ENCODE measurements at regions not wholly inside any gene's neighbourhood (a gene's known extent, or its start where the extent isn't known, plus 50 kb on each side); places are given as distances from the start of the nearest gene placed in this dataset.
A peak's percentile ranks its signal among the peaks of the same experiment; 100 is the strongest.

DNA sequence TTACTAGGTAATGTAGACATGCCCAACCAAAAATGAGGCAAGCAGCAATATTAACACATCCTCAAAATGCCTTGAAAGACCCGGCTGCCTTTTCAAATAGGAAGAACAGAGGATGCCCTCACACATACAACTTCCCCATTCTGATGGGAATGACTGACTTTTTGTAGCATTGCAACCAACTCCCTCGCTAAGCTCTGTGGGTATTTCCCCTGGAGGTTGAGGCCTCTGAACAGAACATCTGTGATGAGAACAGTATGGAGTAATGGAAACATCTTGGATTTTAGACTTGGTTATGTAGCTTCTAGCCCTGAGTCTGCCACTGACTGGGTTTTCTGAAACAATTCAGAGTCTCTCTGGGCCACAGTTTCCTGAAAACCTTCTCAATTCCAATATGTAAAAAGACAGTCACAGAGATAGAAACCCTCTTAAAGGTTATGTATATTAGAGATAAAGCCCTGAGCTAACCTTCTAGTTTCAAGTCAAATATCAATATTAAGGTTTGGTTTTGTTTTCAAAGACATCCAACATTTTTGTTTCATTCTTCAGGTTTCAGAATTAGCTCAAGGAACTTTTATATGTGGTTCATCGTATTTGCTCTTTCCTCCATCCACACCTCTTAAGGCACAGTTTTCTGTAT lies 311.5 kb downstream of the SETD4 start:
- DNase-seq (ENCODE audit: low spot score in 2 of 2): no peak
- WGBS, 2 donors: 58 to 62% methylated on average over 3 of the region's 3 CpGs
- Histone ChIP-seq H3K36me3 (no peaks in the 10 kb centered on the region), H3K9me3 (peaks cover 0 to 7% (median 0%) of the 10 kb centered on the region in 4 donors), H3K27ac (no peak overlapping the region), H3K4me3 (no peak overlapping the region), H3K27me3 (no peaks in the 10 kb centered on the region), H3K4me1 (no peaks in the 10 kb centered on the region)
- TF ChIP-seq EP300 (IDR thresholded peaks at IDR 0.05): no peak
- TF ChIP-seq POLR2A (IDR thresholded peaks at IDR 0.05): no peak
- TF ChIP-seq, protein P1, sequence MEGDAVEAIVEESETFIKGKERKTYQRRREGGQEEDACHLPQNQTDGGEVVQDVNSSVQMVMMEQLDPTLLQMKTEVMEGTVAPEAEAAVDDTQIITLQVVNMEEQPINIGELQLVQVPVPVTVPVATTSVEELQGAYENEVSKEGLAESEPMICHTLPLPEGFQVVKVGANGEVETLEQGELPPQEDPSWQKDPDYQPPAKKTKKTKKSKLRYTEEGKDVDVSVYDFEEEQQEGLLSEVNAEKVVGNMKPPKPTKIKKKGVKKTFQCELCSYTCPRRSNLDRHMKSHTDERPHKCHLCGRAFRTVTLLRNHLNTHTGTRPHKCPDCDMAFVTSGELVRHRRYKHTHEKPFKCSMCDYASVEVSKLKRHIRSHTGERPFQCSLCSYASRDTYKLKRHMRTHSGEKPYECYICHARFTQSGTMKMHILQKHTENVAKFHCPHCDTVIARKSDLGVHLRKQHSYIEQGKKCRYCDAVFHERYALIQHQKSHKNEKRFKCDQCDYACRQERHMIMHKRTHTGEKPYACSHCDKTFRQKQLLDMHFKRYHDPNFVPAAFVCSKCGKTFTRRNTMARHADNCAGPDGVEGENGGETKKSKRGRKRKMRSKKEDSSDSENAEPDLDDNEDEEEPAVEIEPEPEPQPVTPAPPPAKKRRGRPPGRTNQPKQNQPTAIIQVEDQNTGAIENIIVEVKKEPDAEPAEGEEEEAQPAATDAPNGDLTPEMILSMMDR (IDR thresholded peaks at IDR 0.05): no peak

DNA sequence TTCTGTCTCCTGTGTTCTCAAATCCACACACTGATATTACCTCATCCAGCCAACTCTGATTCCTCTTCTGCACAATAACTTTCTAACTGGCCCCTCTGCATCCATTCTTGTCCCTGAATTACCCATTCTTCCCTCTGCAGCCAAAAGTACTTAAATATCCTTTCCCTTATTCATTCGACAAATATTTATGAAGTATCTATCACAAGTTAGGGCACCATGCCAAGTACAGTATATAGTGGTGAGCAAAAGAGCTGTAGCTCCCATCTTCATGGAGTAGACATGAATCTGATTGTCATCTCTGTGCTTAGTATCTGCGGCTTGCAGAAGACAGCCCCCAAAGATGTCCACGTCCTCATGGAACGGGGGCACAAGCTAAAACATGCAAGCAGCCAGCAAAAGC lies 316.8 kb downstream of the SETD4 start:
- Histone ChIP-seq H3K27ac (no peak overlapping the region), H3K4me3 (no peak overlapping the region), H3K4me1 (peaks cover 0 to 5% (median 0%) of the 10 kb centered on the region in 4 donors), H3K27me3 (no peaks in the 10 kb centered on the region), H3K9me3 (peaks cover 0 to 11% (median 0%) of the 10 kb centered on the region in 4 donors), H3K36me3 (no peaks in the 10 kb centered on the region)
- TF ChIP-seq POLR2A (IDR thresholded peaks at IDR 0.05): no peak
- TF ChIP-seq, protein P1 (IDR thresholded peaks at IDR 0.05): no peak
- no peak for TF ChIP-seq EP300 (IDR thresholded peaks at IDR 0.05)
- no peak for DNase-seq (ENCODE audit: low spot score in 2 of 2)
- 74 to 79% methylated on average over 4 of the region's 4 CpGs for WGBS, 2 donors

DNA sequence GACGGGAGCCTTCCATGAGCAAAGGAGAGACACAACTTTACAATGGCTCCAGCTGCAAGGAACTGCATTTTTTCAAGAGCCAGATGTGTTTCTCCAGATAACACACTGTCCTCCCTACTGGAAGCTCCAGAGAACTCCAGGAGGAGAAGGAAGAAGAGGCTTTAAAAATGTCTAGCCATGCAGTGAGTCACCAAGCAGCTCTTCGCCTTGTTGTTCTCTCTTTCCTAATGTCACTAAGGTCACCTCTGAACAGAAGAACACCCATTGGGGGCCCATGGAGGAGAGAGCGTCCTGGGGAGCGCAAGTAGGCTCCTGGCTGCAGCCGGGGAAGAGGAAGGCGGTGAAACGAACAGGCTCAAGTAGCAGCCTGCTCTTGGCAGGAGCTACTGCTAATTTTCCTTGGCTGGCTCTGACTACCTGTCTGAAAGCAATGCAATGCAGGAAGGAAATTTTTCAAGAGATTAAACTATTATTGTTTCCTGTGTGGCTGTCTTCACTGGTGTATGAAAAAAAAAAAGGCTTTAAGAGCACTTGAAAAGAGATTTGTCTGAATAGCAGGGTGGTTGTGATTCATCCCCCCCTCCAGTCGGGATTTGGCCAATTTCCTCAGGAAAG lies 321.9 kb downstream of the SETD4 start:
- Histone ChIP-seq H3K27me3 (no peaks in the 10 kb centered on the region), H3K36me3 (no peaks in the 10 kb centered on the region), H3K9me3 (peaks cover 0 to 11% (median 0%) of the 10 kb centered on the region in 4 donors), H3K4me1 (peaks cover 0 to 18% (median 0%) of the 10 kb centered on the region in 4 donors), H3K4me3 (no peak overlapping the region), H3K27ac (no peak overlapping the region)
- no peak for DNase-seq (ENCODE audit: low spot score in 2 of 2)
- 59% methylated on average over 8 of the region's 8 CpGs for WGBS, 2 donors
- TF ChIP-seq POLR2A (IDR thresholded peaks at IDR 0.05): no peak
- no peak for TF ChIP-seq EP300 (IDR thresholded peaks at IDR 0.05)
- TF ChIP-seq, protein P1 (IDR thresholded peaks at IDR 0.05): no peak

DNA sequence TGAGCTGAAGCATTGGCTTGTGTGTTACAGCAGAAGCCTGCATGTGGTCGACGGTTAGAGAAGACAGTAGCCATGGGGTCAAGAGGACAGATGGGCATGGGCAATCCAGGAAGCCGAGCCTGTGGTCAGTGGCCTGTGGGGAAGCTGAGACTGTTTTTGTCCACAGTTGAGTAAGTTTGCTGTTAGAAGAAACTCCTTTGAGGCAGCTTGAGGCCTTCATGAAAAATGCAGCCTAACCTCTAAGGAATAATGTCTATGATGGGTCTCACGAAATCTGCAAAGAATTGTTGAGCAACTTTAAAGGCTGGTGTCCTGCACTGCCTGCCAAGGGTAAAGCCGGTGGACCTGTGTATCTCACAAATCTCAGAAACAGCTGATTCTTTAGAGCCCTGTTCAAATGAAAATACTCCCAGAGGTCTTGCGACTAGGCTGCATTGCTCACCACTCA lies 322.4 kb downstream of the SETD4 start:
- Histone ChIP-seq H3K27me3 (no peaks in the 10 kb centered on the region), H3K4me1 (peaks cover 0 to 18% (median 0%) of the 10 kb centered on the region in 4 donors), H3K36me3 (no peaks in the 10 kb centered on the region), H3K27ac (peak overlapping the region in 1 of 4 donors; percentile 41), H3K9me3 (peaks cover 0 to 11% (median 0%) of the 10 kb centered on the region in 4 donors), H3K4me3 (no peak overlapping the region)
- peak; percentile 40 to 56 for DNase-seq (ENCODE audit: low spot score in 2 of 2)
- WGBS, 2 donors: 66 to 69% methylated on average over 6 of the region's 6 CpGs
- TF ChIP-seq, protein P1 (IDR thresholded peaks at IDR 0.05): no peak
- TF ChIP-seq EP300 (IDR thresholded peaks at IDR 0.05): peak in 1 of 2 donors; percentile 49

DNA sequence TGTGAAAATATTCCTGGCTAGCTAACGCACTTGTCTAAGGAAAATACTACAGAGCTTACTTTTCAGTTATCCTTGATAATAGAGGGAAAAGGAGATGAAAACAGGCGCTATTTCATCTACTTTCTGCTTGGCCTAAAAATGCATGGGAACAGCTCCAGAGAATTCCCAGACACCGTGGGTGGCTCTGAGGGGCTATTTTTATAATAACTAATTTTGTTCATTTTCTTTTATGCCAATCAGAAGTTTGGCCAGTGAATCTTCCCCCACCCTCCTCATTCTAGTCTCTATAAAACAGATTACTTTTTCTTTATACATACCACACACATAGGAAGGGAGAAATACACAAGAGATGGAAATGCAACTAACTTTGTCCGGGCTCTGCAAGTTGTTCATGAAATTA lies 322.9 kb downstream of the SETD4 start:
- Histone ChIP-seq H3K27me3 (no peaks in the 10 kb centered on the region), H3K36me3 (no peaks in the 10 kb centered on the region), H3K27ac (peak overlapping the region in 1 of 4 donors; percentile 41), H3K4me3 (no peak overlapping the region), H3K4me1 (peaks cover 0 to 18% (median 0%) of the 10 kb centered on the region in 4 donors), H3K9me3 (peaks cover 0 to 11% (median 0%) of the 10 kb centered on the region in 4 donors)
- no peak for DNase-seq (ENCODE audit: low spot score in 2 of 2)
- 56 to 59% methylated on average over 4 of the region's 4 CpGs for whole genome bisulfite sequencing, 2 donors
- TF ChIP-seq, protein P1 (IDR thresholded peaks at IDR 0.05): no peak
- TF ChIP-seq EP300 (IDR thresholded peaks at IDR 0.05) (no peak), POLR2A (IDR thresholded peaks at IDR 0.05) (no peak)

Data from tibial nerve (tissue), 4 donors.